RWPE2 (cell line): ENCODE measurements at regions not wholly inside any gene's neighbourhood (a gene's known extent, or its start where the extent isn't known, plus 50 kb on each side); places are given as distances from the start of the nearest gene placed in this dataset.
A peak's percentile ranks its signal among the peaks of the same experiment; 100 is the strongest.

Experiments used
- ATAC-seq: fragments of 200-7000 bp; cut with Tn5 transposase; 3 replicates; pipeline ENCODE4 v1.9.1; 2021; ENCODE audit warnings: low read depth
- DNase-seq: peaks from one replicate; pipeline ENCODE4 v3.0.0-alpha.2; 2020; ENCODE audit warnings: low spot score
- H3K27ac ChIP-seq: fragments of 450-650 bp; 2 replicates; pipeline ENCODE4 v1.5.1; 2017; ENCODE audit warnings: mild to moderate bottlenecking; ENCODE audit not compliant: poor library complexity, severe bottlenecking
- H3K27me3 ChIP-seq: fragments of 250-450 bp; sonication (Bioruptor Pico); 2 replicates; pipeline ENCODE4 v1.5.1; 2021; ENCODE audit warnings: mild to moderate bottlenecking, moderate library complexity; ENCODE audit not compliant: insufficient read depth, poor library complexity, severe bottlenecking
- H3K36me3 ChIP-seq: fragments of 250-450 bp; sonication (Bioruptor Pico); 2 replicates; pipeline ENCODE4 v1.5.1; 2020; ENCODE audit warnings: low read depth, mild to moderate bottlenecking, moderate library complexity
- H3K4me1 ChIP-seq: fragments of 250-450 bp; sonication (Bioruptor Pico); 2 replicates; pipeline ENCODE4 v1.5.1; 2021; ENCODE audit warnings: mild to moderate bottlenecking, moderate library complexity; ENCODE audit not compliant: insufficient read depth, poor library complexity, severe bottlenecking
- H3K4me3 ChIP-seq: fragments of 250-450 bp; sonication (Bioruptor Pico); 2 replicates; pipeline ENCODE4 v1.5.1; 2021; ENCODE audit warnings: mild to moderate bottlenecking, moderate library complexity; ENCODE audit not compliant: severe bottlenecking
- H3K9me3 ChIP-seq: fragments of 250-450 bp; sonication (Bioruptor Pico); 2 replicates; pipeline ENCODE4 v1.5.1; 2021; ENCODE audit warnings: mild to moderate bottlenecking, moderate library complexity; ENCODE audit not compliant: severe bottlenecking
- CTCF ChIP-seq: fragments of 450-650 bp; IDR thresholded peaks from one replicate; pipeline ENCODE4 v1.5.1; 2017; ENCODE audit warnings: mild to moderate bottlenecking, moderate library complexity; ENCODE audit not compliant: poor library complexity, severe bottlenecking

GRCh38 chr3:178079966-178080365, 456.3 kb upstream of the KCNMB2 start:
- ATAC-seq (no peak), DNase-seq (no peak)
- H3K27ac ChIP-seq, result no peak overlapping the region
- H3K4me1 ChIP-seq, result no peaks in the 10 kb centered on the region
- TF ChIP-seq CTCF, result no peak
- no peaks in the 10 kb centered on the region for H3K9me3 ChIP-seq
- no peak overlapping the region for H3K4me3 ChIP-seq
- H3K36me3 ChIP-seq, result no peaks in the 10 kb centered on the region
- H3K27me3 ChIP-seq, result no peaks in the 10 kb centered on the region

GRCh38 chr3:178082326-178082906, 453.8 kb upstream of the KCNMB2 start:
- no peaks in the 10 kb centered on the region for H3K9me3 ChIP-seq
- no peak overlapping the region for H3K27ac ChIP-seq
- no peak for TF ChIP-seq CTCF
- ATAC-seq, result no peak
- no peak for DNase-seq
- no peak overlapping the region for H3K4me3 ChIP-seq
- no peaks in the 10 kb centered on the region for H3K27me3 ChIP-seq
- H3K4me1 ChIP-seq, result no peaks in the 10 kb centered on the region
- no peaks in the 10 kb centered on the region for H3K36me3 ChIP-seq

GRCh38 chr3:178083906-178084866, 452.1 kb upstream of the KCNMB2 start:
- Histone ChIP-seq H3K4me3 (no peak overlapping the region), H3K27ac (no peak overlapping the region), H3K36me3 (no peaks in the 10 kb centered on the region), H3K27me3 (no peaks in the 10 kb centered on the region), H3K4me1 (no peaks in the 10 kb centered on the region), H3K9me3 (no peaks in the 10 kb centered on the region)
- ATAC-seq (no peak), DNase-seq (no peak)
- peak; percentile 53 for TF ChIP-seq CTCF

GRCh38 chr3:178084938-178085816, 451.1 kb upstream of the KCNMB2 start:
- H3K9me3 ChIP-seq, result no peaks in the 10 kb centered on the region
- H3K27me3 ChIP-seq, result no peaks in the 10 kb centered on the region
- ATAC-seq (no peak), DNase-seq (no peak)
- no peaks in the 10 kb centered on the region for H3K4me1 ChIP-seq
- no peaks in the 10 kb centered on the region for H3K36me3 ChIP-seq
- H3K4me3 ChIP-seq, result no peak overlapping the region
- no peak for TF ChIP-seq CTCF
- H3K27ac ChIP-seq, result no peak overlapping the region
